K562 (cell line): ENCODE measurements at regions not wholly inside any gene's neighbourhood (a gene's known extent, or its start where the extent isn't known, plus 50 kb on each side); places are given as distances from the start of the nearest gene placed in this dataset.

ENCODE experiments used
- ATAC-seq: fragments of 200-7000 bp; cut with Tn5 transposase; 3 replicates; pipeline ENCODE4 v1.9.1; 2020; ENCODE audit warnings: moderate library complexity
- BruUV-seq: library from RNA; stranded (reverse); fragments of 400-500 nt; replicated peaks from 2 replicates; lab custom pipeline; 2021; lab: Mats Ljungman, UMichigan
- CTCF ChIA-PET: fragments of 300-600 bp; formaldehyde crosslinking; extraction: SDS; loops from one replicate; lab custom pipeline; 2021; ENCODE audit warnings: low intra/inter-chr PET ratio; lab: Yijun Ruan, JAX
- POLR2A ChIA-PET: fragments of 300-600, 350-650 bp; sonication (Branson Sonifier 250); formaldehyde crosslinking; extraction: SDS; loops from one replicate; lab custom pipeline; 2021; ENCODE audit warnings: antibody characterized with exemption, inconsistent platforms; lab: Yijun Ruan, JAX
- DNase-seq, 4 experiments: peaks; one replicate each; pipeline versions ENCODE4 v3.0.0 to v3.0.0-alpha.2; 2011 to 2018; ENCODE audit warnings: low spot score in 3 of 4, mixed read lengths in 3 of 4; ENCODE audit errors: extremely low read depth in 1 of 4
- FAIRE-seq: peaks from 2 replicates; lab custom pipeline; 2011; peaks lifted over from hg19 to GRCh38; lab: Jason Lieb, UNC
- H2AFZ ChIP-seq: 2 replicates; pipeline ENCODE4 v1.6.0; 2011; ENCODE audit warnings: low read depth, low read length, control low read depth, inconsistent platforms
- H3K27ac ChIP-seq: fragments of 200-600 bp; 3 replicates; pipeline ENCODE4 v1.8.0; 2011; ENCODE audit warnings: low read depth, mild to moderate bottlenecking, control low read depth, inconsistent platforms, low read length, moderate library complexity, mixed read lengths; ENCODE audit errors: extremely low read depth
- H3K27me3 ChIP-seq, 2 experiments: fragments of 300-600 bp in 1 of 2; 2 replicates in 1 of 2; 3 replicates in 1 of 2; pipeline versions ENCODE4 v1.6.0 to v1.8.0; 2011; ENCODE audit warnings: inconsistent platforms in 2 of 2, low read length in 2 of 2, mild to moderate bottlenecking in 1 of 2, mixed read lengths in 1 of 2, moderate library complexity in 1 of 2; ENCODE audit not compliant: control insufficient read depth in 2 of 2, insufficient read depth in 2 of 2
- H3K36me3 ChIP-seq: fragments of 300-600 bp; 3 replicates; pipeline ENCODE4 v1.8.0; 2011; ENCODE audit warnings: mild to moderate bottlenecking, low read length, inconsistent platforms; ENCODE audit not compliant: control insufficient read depth, insufficient read depth
- H3K4me1 ChIP-seq, 2 experiments: fragments of 200-600 bp in 1 of 2; replicated peaks in 1 of 2; 2 replicates in 1 of 2; 3 replicates in 1 of 2; pipeline versions ENCODE4 v1.5.1 to v1.8.0; 2011; ENCODE audit warnings: inconsistent platforms in 2 of 2, low read length in 2 of 2, mild to moderate bottlenecking in 1 of 2, mixed read lengths in 1 of 2, moderate library complexity in 1 of 2; ENCODE audit not compliant: control insufficient read depth in 2 of 2, insufficient read depth in 2 of 2
- H3K4me2 ChIP-seq: 2 replicates; pipeline ENCODE4 v1.6.1; 2011; ENCODE audit warnings: low read length, control low read depth, inconsistent platforms, mixed read lengths; ENCODE audit not compliant: insufficient read depth
- H3K4me3 ChIP-seq: fragments of 200-600 bp; sonication (generic), shearing (Covaris generic); 2 replicates; pipeline ENCODE4 v1.5.1; 2016; ENCODE audit warnings: control low read depth, inconsistent platforms
- H3K79me2 ChIP-seq: fragments of 200-600 bp; 3 replicates; pipeline ENCODE4 v1.8.0; 2011; ENCODE audit warnings: low read length, inconsistent platforms; ENCODE audit not compliant: control insufficient read depth, insufficient read depth
- H3K9ac ChIP-seq, 2 experiments: 2 replicates each; pipeline versions ENCODE4 v1.6.0 to v1.6.1; 2011; ENCODE audit warnings: low read depth in 2 of 2, low read length in 2 of 2, control low read depth in 1 of 2, inconsistent platforms in 1 of 2, mild to moderate bottlenecking in 1 of 2, mixed read lengths in 1 of 2; ENCODE audit not compliant: insufficient read depth in 1 of 2
- H3K9me1 ChIP-seq: one replicate; pipeline ENCODE4 v1.6.0; 2011; ENCODE audit warnings: inconsistent platforms, mild to moderate bottlenecking, low read length, moderate library complexity; ENCODE audit not compliant: control insufficient read depth, insufficient read depth
- H3K9me3 ChIP-seq: replicated peaks from 2 replicates; pipeline ENCODE4 v1.5.1; 2011; ENCODE audit warnings: low read depth, low read length, inconsistent platforms; ENCODE audit not compliant: control insufficient read depth, insufficient read depth
- H4K20me1 ChIP-seq: replicated peaks from 2 replicates; pipeline ENCODE4 v1.6.1; 2011; ENCODE audit warnings: low read length, inconsistent platforms, mixed read lengths; ENCODE audit not compliant: control insufficient read depth, insufficient read depth
- BCL6 ChIP-seq: fragments of 250-450 bp; sonication (Bioruptor Pico); IDR thresholded peaks from 2 replicates; pipeline ENCODE4 v1.4.0; 2020
- HNRNPLL ChIP-seq: fragments of 200-400 bp; formaldehyde crosslinking; IDR thresholded peaks from 2 replicates; pipeline ENCODE4 v1.6.1; 2017; ENCODE audit warnings: low read length, low read depth, mild to moderate bottlenecking; ENCODE audit not compliant: poor library complexity, severe bottlenecking
- NR1H2 ChIP-seq: sonication (generic); formaldehyde crosslinking; IDR thresholded peaks from 2 replicates; pipeline ENCODE4 v1.4.0; 2020; ENCODE audit warnings: mild to moderate bottlenecking, missing genetic modification reagents
- ZNF197 ChIP-seq: fragments of 200-800 bp; sonication (Bioruptor generic); IDR thresholded peaks from 2 replicates; pipeline ENCODE4 v1.6.1; 2016; ENCODE audit warnings: low read depth, missing genetic modification characterization, missing compliant biosample characterization
- in situ Hi-C: fragments of 300-500 bp; cut with MboI; formaldehyde crosslinking; loops from 4 replicates; pipeline ENCODE4 v1.15.0; 2018; ENCODE audit warnings: inconsistent platforms, mixed read lengths
- intact Hi-C: fragments of 100-400 bp; cut with micrococcal nuclease; formaldehyde crosslinking; loops from 2 replicates; pipeline ENCODE4 v1.14.2; 2022
- TF ChIP-seq, protein P1 (sequence below): fragments of 450-650 bp; IDR thresholded peaks from 2 replicates; pipeline ENCODE4 v1.6.1; 2016; ENCODE audit warnings: borderline replicate concordance
- TF ChIP-seq, protein P2 (sequence below): fragments of 450-650 bp; IDR thresholded peaks from 2 replicates; pipeline ENCODE4 v1.6.1; 2017; ENCODE audit warnings: antibody characterized with exemption

DNA sequence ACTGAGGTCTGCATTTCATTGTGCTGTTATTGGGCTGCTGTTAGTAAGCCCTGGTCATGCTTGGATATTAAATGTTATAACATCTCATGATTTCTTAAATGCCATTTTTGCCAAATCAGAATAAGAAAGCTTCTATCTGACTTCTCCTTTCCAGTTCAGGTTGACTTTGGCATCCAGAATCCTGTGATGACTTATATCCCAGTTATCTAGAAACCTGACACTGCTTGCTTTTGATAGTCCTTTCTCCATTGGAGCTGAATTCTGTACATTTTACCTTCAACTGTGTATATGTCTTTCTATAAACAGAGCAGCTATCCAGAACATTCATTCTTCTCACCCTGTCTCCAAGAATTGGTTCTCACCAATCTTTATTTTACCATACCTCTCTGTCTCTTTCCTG lies 257.7 kb upstream of the GNPDA2 start:
- CTCF ChIA-PET = no interaction called here
- no TSS peak for BruUV-seq
- H3K9ac ChIP-seq = no peak overlapping the region
- H3K4me2 ChIP-seq = no peak overlapping the region
- no peaks in the 10 kb centered on the region for H3K36me3 ChIP-seq
- H2AFZ ChIP-seq = no peak overlapping the region
- TF ChIP-seq BCL6 (CRISPR knock-in tag) (no peak), NR1H2 (CRISPR knock-in tag) (no peak), HNRNPLL (no peak), ZNF197 (CRISPR knock-in tag) (no peak)
- TF ChIP-seq, protein P1, sequence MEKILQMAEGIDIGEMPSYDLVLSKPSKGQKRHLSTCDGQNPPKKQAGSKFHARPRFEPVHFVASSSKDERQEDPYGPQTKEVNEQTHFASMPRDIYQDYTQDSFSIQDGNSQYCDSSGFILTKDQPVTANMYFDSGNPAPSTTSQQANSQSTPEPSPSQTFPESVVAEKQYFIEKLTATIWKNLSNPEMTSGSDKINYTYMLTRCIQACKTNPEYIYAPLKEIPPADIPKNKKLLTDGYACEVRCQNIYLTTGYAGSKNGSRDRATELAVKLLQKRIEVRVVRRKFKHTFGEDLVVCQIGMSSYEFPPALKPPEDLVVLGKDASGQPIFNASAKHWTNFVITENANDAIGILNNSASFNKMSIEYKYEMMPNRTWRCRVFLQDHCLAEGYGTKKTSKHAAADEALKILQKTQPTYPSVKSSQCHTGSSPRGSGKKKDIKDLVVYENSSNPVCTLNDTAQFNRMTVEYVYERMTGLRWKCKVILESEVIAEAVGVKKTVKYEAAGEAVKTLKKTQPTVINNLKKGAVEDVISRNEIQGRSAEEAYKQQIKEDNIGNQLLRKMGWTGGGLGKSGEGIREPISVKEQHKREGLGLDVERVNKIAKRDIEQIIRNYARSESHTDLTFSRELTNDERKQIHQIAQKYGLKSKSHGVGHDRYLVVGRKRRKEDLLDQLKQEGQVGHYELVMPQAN = no peak
- TF ChIP-seq, protein P2, sequence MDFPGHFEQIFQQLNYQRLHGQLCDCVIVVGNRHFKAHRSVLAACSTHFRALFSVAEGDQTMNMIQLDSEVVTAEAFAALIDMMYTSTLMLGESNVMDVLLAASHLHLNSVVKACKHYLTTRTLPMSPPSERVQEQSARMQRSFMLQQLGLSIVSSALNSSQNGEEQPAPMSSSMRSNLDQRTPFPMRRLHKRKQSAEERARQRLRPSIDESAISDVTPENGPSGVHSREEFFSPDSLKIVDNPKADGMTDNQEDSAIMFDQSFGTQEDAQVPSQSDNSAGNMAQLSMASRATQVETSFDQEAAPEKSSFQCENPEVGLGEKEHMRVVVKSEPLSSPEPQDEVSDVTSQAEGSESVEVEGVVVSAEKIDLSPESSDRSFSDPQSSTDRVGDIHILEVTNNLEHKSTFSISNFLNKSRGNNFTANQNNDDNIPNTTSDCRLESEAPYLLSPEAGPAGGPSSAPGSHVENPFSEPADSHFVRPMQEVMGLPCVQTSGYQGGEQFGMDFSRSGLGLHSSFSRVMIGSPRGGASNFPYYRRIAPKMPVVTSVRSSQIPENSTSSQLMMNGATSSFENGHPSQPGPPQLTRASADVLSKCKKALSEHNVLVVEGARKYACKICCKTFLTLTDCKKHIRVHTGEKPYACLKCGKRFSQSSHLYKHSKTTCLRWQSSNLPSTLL = no peak
- intact Hi-C loops = no loop called here
- DNase-seq (no peak), FAIRE-seq (no peak), ATAC-seq (no peak)
- no peaks in the 10 kb centered on the region for H3K9me1 ChIP-seq
- no peaks in the 10 kb centered on the region for H3K4me1 ChIP-seq
- no peak overlapping the region for H3K4me3 ChIP-seq
- no peaks in the 10 kb centered on the region for H3K79me2 ChIP-seq
- no peaks in the 10 kb centered on the region for H3K9me3 ChIP-seq
- no peaks in the 10 kb centered on the region for H4K20me1 ChIP-seq
- H3K27ac ChIP-seq = no peak overlapping the region
- no peaks in the 10 kb centered on the region for H3K27me3 ChIP-seq
- in situ Hi-C loops = no loop called here
- POLR2A ChIA-PET = no interaction called here
